ENCODE measurements at regions not wholly inside any gene's neighbourhood (a gene's known extent, or its start where the extent isn't known, plus 50 kb on each side); places are given as distances from the start of the nearest gene placed in this dataset.

- TF ChIP-seq CHD2 (IDR thresholded peaks at IDR 0.05; ENCODE audit: low read depth, low read length) (no peak), CTCF (CRISPR knock-in tag; IDR thresholded peaks at IDR 0.05) (no peak)
Measured at GRCh38 chr19:31832176-31832548, 482.9 kb upstream of the TSHZ3 start.

Data from HepG2 (cell line).